Smooth muscle cell (in vitro differentiated cells): ENCODE measurements at regions not wholly inside any gene's neighbourhood (a gene's known extent, or its start where the extent isn't known, plus 50 kb on each side); places are given as distances from the start of the nearest gene placed in this dataset.

Experiments
- DNase-seq: peaks from one replicate; lab custom pipeline; 2025; ENCODE audit not compliant: unreplicated experiment; lab: John Stamatoyannopoulos, UW
- H2AFZ ChIP-seq: fragments of 200-600 bp; sonication (generic); 2 replicates; pipeline ENCODE4 v1.6.0; 2016; ENCODE audit warnings: antibody characterized with exemption, low read depth, mild to moderate bottlenecking
- H3F3A ChIP-seq: fragments of 200-600 bp; sonication (generic); 2 replicates; pipeline ENCODE4 v1.6.0; 2017; ENCODE audit warnings: antibody characterized with exemption, low read depth
- H3K27ac ChIP-seq: fragments of 200-600 bp; sonication (generic); 2 replicates; pipeline ENCODE4 v1.5.1; 2016; ENCODE audit warnings: low read depth, mild to moderate bottlenecking
- H3K27me3 ChIP-seq: fragments of 200-600 bp; sonication (generic); 2 replicates; pipeline ENCODE4 v1.6.1; 2016; ENCODE audit warnings: low read depth, mild to moderate bottlenecking
- H3K36me3 ChIP-seq: fragments of 200-600 bp; sonication (generic); 2 replicates; pipeline ENCODE4 v1.5.1; 2016; ENCODE audit warnings: low read depth
- H3K4me1 ChIP-seq: fragments of 200-600 bp; sonication (generic); 2 replicates; pipeline ENCODE4 v1.5.1; 2016; ENCODE audit warnings: low read depth
- H3K4me2 ChIP-seq: fragments of 200-600 bp; sonication (generic); 2 replicates; pipeline ENCODE4 v1.6.0; 2016; ENCODE audit warnings: mild to moderate bottlenecking
- H3K4me3 ChIP-seq: fragments of 200-600 bp; sonication (generic); 2 replicates; pipeline ENCODE4 v1.5.1; 2016; ENCODE audit warnings: mild to moderate bottlenecking
- H3K79me2 ChIP-seq: fragments of 200-600 bp; sonication (generic); 2 replicates; pipeline ENCODE4 v1.6.0; 2016; ENCODE audit warnings: low read depth, mild to moderate bottlenecking
- H3K9ac ChIP-seq: fragments of 200-600 bp; sonication (generic); 2 replicates; pipeline ENCODE4 v1.6.0; 2016; ENCODE audit warnings: low read depth
- H3K9me3 ChIP-seq: fragments of 200-600 bp; sonication (generic); replicated peaks from 2 replicates; pipeline ENCODE4 v1.5.1; 2016; ENCODE audit warnings: low read depth
- H4K20me1 ChIP-seq: fragments of 200-600 bp; sonication (generic); 2 replicates; pipeline ENCODE4 v1.6.0; 2016; ENCODE audit warnings: low read depth
- WGBS: methylation state at CpG from one replicate; pipeline ENCODE4 v1.1.7; 2016; ENCODE audit warnings: low lambda C conversion rate; 5-methylcytosine and 5-hydroxymethylcytosine counted together
- TF ChIP-seq, protein P1 (sequence below): fragments of 200-600 bp; sonication (generic); IDR thresholded peaks from 2 replicates; pipeline ENCODE4 v1.5.1; 2017; ENCODE audit warnings: borderline replicate concordance, mild to moderate bottlenecking, antibody characterized with exemption; ENCODE audit not compliant: insufficient read depth, poor library complexity, severe bottlenecking

DNA sequence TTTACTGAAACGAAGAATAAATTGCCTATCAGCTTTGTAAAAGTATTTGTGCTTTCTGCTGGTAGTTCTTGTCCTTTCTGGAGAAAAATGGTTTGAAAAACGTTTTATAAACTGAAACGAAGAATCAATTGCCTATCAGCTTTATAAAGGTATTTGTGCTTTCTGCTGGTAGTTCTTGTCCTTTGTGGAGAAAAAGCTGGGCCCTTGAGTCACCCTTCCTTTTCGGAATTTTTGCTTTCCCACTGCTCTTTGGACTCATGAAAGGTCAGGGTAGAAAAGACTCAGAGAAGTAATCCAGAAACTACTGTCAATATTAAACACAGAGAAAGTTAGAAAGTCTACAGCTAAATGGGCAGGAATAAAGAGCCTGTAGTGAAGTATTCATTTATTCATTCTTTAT, 72.8 kb downstream of the EOMES start:
- Histone ChIP-seq H3K4me3 (no peak overlapping the region), H3K4me2 (no peak overlapping the region), H3K36me3 (no peaks in the 10 kb centered on the region), H3K27ac (no peak overlapping the region), H3K4me1 (no peaks in the 10 kb centered on the region), H4K20me1 (no peaks in the 10 kb centered on the region), H3F3A (no peaks in the 10 kb centered on the region), H3K9ac (no peak overlapping the region), H3K79me2 (no peaks in the 10 kb centered on the region), H2AFZ (no peak overlapping the region), H3K9me3 (no peaks in the 10 kb centered on the region), H3K27me3 (no peaks in the 10 kb centered on the region)
- TF ChIP-seq, protein P1, sequence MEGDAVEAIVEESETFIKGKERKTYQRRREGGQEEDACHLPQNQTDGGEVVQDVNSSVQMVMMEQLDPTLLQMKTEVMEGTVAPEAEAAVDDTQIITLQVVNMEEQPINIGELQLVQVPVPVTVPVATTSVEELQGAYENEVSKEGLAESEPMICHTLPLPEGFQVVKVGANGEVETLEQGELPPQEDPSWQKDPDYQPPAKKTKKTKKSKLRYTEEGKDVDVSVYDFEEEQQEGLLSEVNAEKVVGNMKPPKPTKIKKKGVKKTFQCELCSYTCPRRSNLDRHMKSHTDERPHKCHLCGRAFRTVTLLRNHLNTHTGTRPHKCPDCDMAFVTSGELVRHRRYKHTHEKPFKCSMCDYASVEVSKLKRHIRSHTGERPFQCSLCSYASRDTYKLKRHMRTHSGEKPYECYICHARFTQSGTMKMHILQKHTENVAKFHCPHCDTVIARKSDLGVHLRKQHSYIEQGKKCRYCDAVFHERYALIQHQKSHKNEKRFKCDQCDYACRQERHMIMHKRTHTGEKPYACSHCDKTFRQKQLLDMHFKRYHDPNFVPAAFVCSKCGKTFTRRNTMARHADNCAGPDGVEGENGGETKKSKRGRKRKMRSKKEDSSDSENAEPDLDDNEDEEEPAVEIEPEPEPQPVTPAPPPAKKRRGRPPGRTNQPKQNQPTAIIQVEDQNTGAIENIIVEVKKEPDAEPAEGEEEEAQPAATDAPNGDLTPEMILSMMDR, result no peak
- 65% methylated on average over 4 of the region's 4 CpGs for WGBS
- no peak for DNase-seq

DNA sequence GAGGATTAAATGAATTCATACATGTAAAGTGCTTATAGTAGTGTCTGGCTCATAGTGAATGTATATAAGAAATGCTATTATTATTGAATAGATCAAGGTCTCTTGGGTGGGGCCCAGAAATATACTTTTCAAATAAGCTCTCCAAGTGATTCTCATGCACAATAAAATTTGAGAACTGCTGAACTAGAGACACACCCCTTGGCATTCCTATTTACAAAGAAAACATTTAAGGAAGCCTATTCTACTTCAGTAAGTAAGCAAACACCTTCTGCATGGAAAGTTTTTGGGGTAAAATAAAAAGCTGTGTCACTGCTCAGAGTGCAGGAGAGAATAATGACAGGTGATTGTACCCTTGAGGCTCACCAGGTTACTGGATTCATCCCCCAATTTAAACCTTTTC, 75.2 kb downstream of the EOMES start:
- Histone ChIP-seq H3K4me2 (no peak overlapping the region), H2AFZ (no peak overlapping the region), H3K9ac (no peak overlapping the region), H3K9me3 (no peaks in the 10 kb centered on the region), H3K79me2 (no peaks in the 10 kb centered on the region), H3K36me3 (no peaks in the 10 kb centered on the region), H3K4me1 (no peaks in the 10 kb centered on the region), H3K27ac (no peak overlapping the region), H3K27me3 (no peaks in the 10 kb centered on the region), H3K4me3 (no peak overlapping the region), H4K20me1 (no peaks in the 10 kb centered on the region), H3F3A (no peaks in the 10 kb centered on the region)
- TF ChIP-seq, protein P1, result no peak
- no peak for DNase-seq

DNA sequence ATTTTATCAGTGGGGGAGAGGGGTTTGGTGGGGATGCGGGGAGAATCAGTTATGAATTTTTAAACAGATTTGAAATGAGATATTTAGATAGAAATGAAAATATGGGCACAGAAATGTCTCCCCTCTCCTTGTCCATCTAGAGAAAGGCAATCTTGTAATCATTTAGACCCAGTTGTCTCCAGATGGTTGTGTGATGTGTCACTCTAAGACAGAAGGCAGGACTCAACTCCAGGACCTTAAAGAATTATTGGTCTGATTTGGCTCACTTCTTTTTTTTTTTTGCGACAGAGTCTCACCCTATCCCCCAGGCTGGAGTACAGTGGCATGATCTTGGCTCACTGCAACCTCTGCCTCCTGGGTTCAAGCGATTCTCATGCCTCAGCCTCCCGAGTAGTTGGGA, 77.2 kb downstream of the EOMES start:
- no peaks in the 10 kb centered on the region for H4K20me1 ChIP-seq
- no peak overlapping the region for H3K4me2 ChIP-seq
- H3K4me1 ChIP-seq, result no peaks in the 10 kb centered on the region

DNA sequence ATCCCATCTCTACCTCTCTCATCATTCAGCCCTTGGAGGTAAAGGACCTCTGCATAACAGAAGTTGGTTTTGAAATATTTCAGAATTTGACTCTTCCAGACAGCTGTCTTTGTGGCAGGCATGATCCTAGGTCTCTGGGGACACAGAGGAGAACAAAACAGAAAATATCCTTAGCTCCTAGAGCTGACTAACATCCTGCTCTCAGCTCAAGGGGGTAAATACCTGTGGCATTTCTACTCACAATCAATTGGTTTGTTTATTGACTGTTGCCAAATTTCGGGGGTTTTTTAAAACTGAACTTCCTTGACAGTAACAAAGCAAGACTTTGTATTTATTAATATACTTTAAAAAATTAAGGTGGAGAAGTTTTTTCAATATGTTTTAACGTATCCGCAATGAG, 78.8 kb downstream of the EOMES start:
- no peak for DNase-seq
- Histone ChIP-seq H3F3A (no peaks in the 10 kb centered on the region), H3K4me2 (no peak overlapping the region), H3K79me2 (no peaks in the 10 kb centered on the region), H3K27ac (no peak overlapping the region), H3K9ac (no peak overlapping the region), H3K9me3 (no peaks in the 10 kb centered on the region), H4K20me1 (no peaks in the 10 kb centered on the region), H3K36me3 (no peaks in the 10 kb centered on the region), H2AFZ (no peak overlapping the region), H3K4me3 (no peak overlapping the region), H3K4me1 (no peaks in the 10 kb centered on the region), H3K27me3 (no peaks in the 10 kb centered on the region)
- TF ChIP-seq, protein P1, result no peak
- 88% methylated on average over 3 of the region's 3 CpGs for WGBS

More for the DNA sequence above, 77.2 kb downstream of the EOMES start:
- H3K27me3 ChIP-seq, result no peaks in the 10 kb centered on the region
- H3K4me3 ChIP-seq, result no peak overlapping the region
- no peak for DNase-seq
- TF ChIP-seq, protein P1, result no peak
- no peak overlapping the region for H3K9ac ChIP-seq
- no peaks in the 10 kb centered on the region for H3K79me2 ChIP-seq
- WGBS, result 82% methylated on average over 4 of the region's 4 CpGs
- H3K27ac ChIP-seq, result no peak overlapping the region
- H2AFZ ChIP-seq, result no peak overlapping the region
- no peaks in the 10 kb centered on the region for H3K36me3 ChIP-seq
- no peaks in the 10 kb centered on the region for H3K9me3 ChIP-seq
- no peaks in the 10 kb centered on the region for H3F3A ChIP-seq
